GM12878 (cell line): ENCODE measurements at regions not wholly inside any gene's neighbourhood (a gene's known extent, or its start where the extent isn't known, plus 50 kb on each side); places are given as distances from the start of the nearest gene placed in this dataset.

Experiments used
- MTA2 ChIP-seq: fragments of 450-650 bp; IDR thresholded peaks from 2 replicates; pipeline ENCODE4 v1.6.1; 2016; ENCODE audit warnings: low read depth, mild to moderate bottlenecking, moderate library complexity
- POLR2A ChIP-seq: IDR thresholded peaks from 2 replicates; pipeline ENCODE4 v1.6.1; 2011; ENCODE audit warnings: low read depth, mild to moderate bottlenecking, low read length

DNA sequence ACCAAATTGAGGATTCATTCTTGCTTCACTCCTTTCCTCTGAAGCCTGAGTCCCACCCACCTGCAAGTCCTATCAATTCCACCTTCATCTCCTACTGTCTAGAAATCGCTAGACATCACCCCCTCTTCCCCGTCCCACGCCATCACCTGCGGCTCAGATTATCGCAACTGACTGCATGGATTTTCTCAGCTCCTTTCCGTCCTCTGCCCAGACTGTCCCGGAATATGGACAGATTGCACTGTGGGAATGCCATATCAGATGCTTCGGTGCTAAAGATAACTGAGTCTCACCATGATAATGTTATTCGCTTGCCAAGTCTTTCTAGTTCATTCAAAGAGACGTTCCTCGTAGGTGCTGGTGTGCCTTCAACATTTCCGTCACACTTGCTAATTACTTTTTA lies 66.4 kb upstream of the USP29 start:
- TF ChIP-seq POLR2A (no peak), MTA2 (no peak)
